ENCODE measurements at regions not wholly inside any gene's neighbourhood (a gene's known extent, or its start where the extent isn't known, plus 50 kb on each side); places are given as distances from the start of the nearest gene placed in this dataset.
"Not testable (repeated sequence)": the region's sequence is repeated elsewhere in the genome, so short reads cannot be mapped to it uniquely, and the experiment has no call there.

DNA sequence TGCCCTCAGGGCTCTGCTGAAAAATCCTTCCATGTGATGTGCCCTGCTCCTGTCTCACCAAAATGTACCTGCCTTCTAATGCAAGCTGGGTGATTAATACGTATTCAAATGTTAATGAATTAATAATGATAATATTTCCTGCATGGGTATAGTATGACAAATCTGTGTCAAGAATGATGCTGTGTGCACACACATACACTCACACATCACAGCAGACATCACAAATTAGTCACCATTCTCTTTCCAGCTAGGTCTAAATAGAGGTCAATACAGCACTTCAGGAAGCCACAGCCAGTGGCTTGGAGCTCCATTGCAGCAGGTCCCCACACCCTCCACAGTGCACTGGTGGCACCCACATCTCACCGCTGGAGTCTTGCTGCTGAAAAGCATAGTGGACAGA, 681.2 kb upstream of the NRP1 start:
- peak; percentile 6 for DNase-seq
- H3K27me3 ChIP-seq (replicated peaks; ENCODE audit: insufficient read depth), result peaks cover 13% of the 10 kb centered on the region
- no peak overlapping the region for H3K27ac ChIP-seq
- no peaks in the 10 kb centered on the region; the same call in 1 of the 2 replicates for H3K4me1 ChIP-seq (ENCODE audit: insufficient read depth)
- no peaks in the 10 kb centered on the region for H4K20me1 ChIP-seq (ENCODE audit: insufficient read depth)
- no peak for TF ChIP-seq EZH2phosphoT487 (IDR thresholded peaks at IDR 0.05; ENCODE audit: insufficient read depth, low read depth)
- no peak for TF ChIP-seq EZH2 (IDR thresholded peaks at IDR 0.05; ENCODE audit: insufficient read depth, poor library complexity, severe bottlenecking)
- 89 to 95% methylated on average over 2 of the region's 2 CpGs for WGBS, 2 experiments (ENCODE audit: low coverage in 1 of 2, low lambda C conversion rate in 2 of 2, missing lambda C conversion rate in 2 of 2)
- no peaks in the 10 kb centered on the region for H3K9me3 ChIP-seq (ENCODE audit: low read depth)
- H3K79me2 ChIP-seq (ENCODE audit: insufficient read depth), result no peaks in the 10 kb centered on the region
- no peak overlapping the region for H3K9ac ChIP-seq
- no peak overlapping the region for H3K4me3 ChIP-seq
- in situ Hi-C loops (cut with MboI), result no loop called here
- no peaks in the 10 kb centered on the region for H3K36me3 ChIP-seq (ENCODE audit: low read depth)
- no peak overlapping the region for H3K4me2 ChIP-seq (ENCODE audit: unreplicated experiment)
- H2AFZ ChIP-seq, result no peak overlapping the region
- H3K9me2 ChIP-seq (ENCODE audit: insufficient read depth), result no peaks in the 10 kb centered on the region
- H3F3A ChIP-seq (ENCODE audit: insufficient read depth), result peaks cover 4% of the 10 kb centered on the region

GRCh38 chr10:34013235-34013634, 678.8 kb upstream of the NRP1 start:
- Histone ChIP-seq H3K79me2 (ENCODE audit: insufficient read depth) (no peaks in the 10 kb centered on the region), H3K4me2 (ENCODE audit: unreplicated experiment) (no peak overlapping the region), H3K9me3 (ENCODE audit: low read depth) (no peaks in the 10 kb centered on the region), H3K27me3 (replicated peaks; ENCODE audit: insufficient read depth) (peaks cover 13% of the 10 kb centered on the region), H3K36me3 (ENCODE audit: low read depth) (no peaks in the 10 kb centered on the region), H3K4me1 (ENCODE audit: insufficient read depth) (no peaks in the 10 kb centered on the region; the same call in 1 of the 2 replicates), H3K4me3 (no peak overlapping the region), H2AFZ (no peak overlapping the region), H4K20me1 (ENCODE audit: insufficient read depth) (no peaks in the 10 kb centered on the region), H3K9me2 (ENCODE audit: insufficient read depth) (no peaks in the 10 kb centered on the region), H3K9ac (no peak overlapping the region), H3F3A (ENCODE audit: insufficient read depth) (peaks cover 9% of the 10 kb centered on the region), H3K27ac (no peak overlapping the region)
- WGBS, 2 experiments (ENCODE audit: low coverage in 1 of 2, low lambda C conversion rate in 2 of 2, missing lambda C conversion rate in 2 of 2), result 69 to 83% methylated on average over 2 of the region's 2 CpGs
- DNase-seq, result no peak
- in situ Hi-C loops (cut with MboI), result no loop called here
- no peak for TF ChIP-seq EZH2phosphoT487 (IDR thresholded peaks at IDR 0.05; ENCODE audit: insufficient read depth, low read depth)
- no peak for TF ChIP-seq EZH2 (IDR thresholded peaks at IDR 0.05; ENCODE audit: insufficient read depth, poor library complexity, severe bottlenecking)

- Histone ChIP-seq H3F3A (ENCODE audit: insufficient read depth) (peaks cover 9% of the 10 kb centered on the region), H3K9me3 (ENCODE audit: low read depth) (no peaks in the 10 kb centered on the region), H3K4me2 (ENCODE audit: unreplicated experiment) (no peak overlapping the region), H3K9me2 (ENCODE audit: insufficient read depth) (no peaks in the 10 kb centered on the region), H4K20me1 (ENCODE audit: insufficient read depth) (no peaks in the 10 kb centered on the region), H3K79me2 (ENCODE audit: insufficient read depth) (no peaks in the 10 kb centered on the region), H3K36me3 (ENCODE audit: low read depth) (no peaks in the 10 kb centered on the region), H3K4me1 (ENCODE audit: insufficient read depth) (no peaks in the 10 kb centered on the region; the same call in 1 of the 2 replicates), H2AFZ (no peak overlapping the region), H3K27ac (no peak overlapping the region), H3K9ac (no peak overlapping the region), H3K27me3 (replicated peaks; ENCODE audit: insufficient read depth) (peaks cover 13% of the 10 kb centered on the region), H3K4me3 (no peak overlapping the region)
- 92 to 93% methylated on average over 2 of the region's 2 CpGs for WGBS, 2 experiments (ENCODE audit: low coverage in 1 of 2, low lambda C conversion rate in 2 of 2, missing lambda C conversion rate in 2 of 2)
- TF ChIP-seq EZH2phosphoT487 (IDR thresholded peaks at IDR 0.05; ENCODE audit: insufficient read depth, low read depth), result 0 out of 2 replicates have a peak, but pooled peaks have one; percentile 45
- TF ChIP-seq EZH2 (IDR thresholded peaks at IDR 0.05; ENCODE audit: insufficient read depth, poor library complexity, severe bottlenecking), result no peak
- in situ Hi-C loops (cut with MboI), result no loop called here
- peak; percentile 83 for DNase-seq
These were observed 676.4 kb upstream of the NRP1 start for GRCh38 chr10:34010891-34011290.

DNA sequence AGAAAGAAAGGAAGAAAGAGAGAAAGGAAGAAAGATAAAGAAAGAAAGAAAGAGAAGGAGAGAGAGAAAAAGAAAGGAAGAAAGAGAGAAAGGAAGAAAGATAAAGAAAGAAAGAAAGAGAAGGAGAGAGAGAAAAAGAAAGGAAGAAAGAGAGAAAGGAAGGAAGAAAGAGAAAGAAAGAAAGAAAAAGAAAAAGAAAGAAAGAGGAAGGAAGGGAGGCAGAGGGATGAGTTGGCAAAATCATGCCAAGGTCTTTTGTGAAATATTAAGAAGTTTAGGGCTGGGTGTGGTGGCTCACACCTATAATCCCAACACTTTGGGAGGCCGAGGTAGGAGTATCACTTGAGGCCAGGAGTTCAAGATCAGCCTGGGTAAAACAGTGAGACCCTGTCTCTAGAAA, 675.8 kb upstream of the NRP1 start:
- H3F3A ChIP-seq (ENCODE audit: insufficient read depth); in situ Hi-C loops (cut with MboI); H3K9ac ChIP-seq: not testable (repeated sequence)

DNA sequence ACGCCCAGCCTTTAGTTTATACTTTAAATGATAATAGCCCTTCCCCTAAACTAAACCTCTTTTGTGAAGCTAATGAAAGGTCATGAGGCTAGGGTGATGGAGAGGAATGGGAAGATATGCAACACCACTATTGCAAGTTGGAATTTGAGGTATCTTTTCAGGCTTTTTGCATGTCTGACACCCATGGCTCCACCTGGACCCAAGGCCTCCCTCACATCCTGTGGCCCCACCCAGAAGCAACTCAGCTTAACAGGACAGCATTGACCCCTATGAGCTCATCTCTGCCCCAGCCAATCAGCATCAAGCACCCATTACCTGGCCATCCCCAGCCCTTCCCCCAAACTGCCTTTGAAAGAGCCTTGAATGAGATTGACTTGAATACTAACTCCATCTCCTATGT, 674.2 kb upstream of the NRP1 start:
- TF ChIP-seq EZH2 (IDR thresholded peaks at IDR 0.05; ENCODE audit: insufficient read depth, poor library complexity, severe bottlenecking), result no peak
- no peak for TF ChIP-seq EZH2phosphoT487 (IDR thresholded peaks at IDR 0.05; ENCODE audit: insufficient read depth, low read depth)
- H3K4me1 ChIP-seq (ENCODE audit: insufficient read depth), result no peaks in the 10 kb centered on the region; the same call in 1 of the 2 replicates
- H3K27me3 ChIP-seq (replicated peaks; ENCODE audit: insufficient read depth), result peaks cover 7% of the 10 kb centered on the region
- H3K27ac ChIP-seq, result no peak overlapping the region
- WGBS, 2 experiments (ENCODE audit: low coverage in 1 of 2, low lambda C conversion rate in 2 of 2, missing lambda C conversion rate in 2 of 2), result 95 to 100% methylated on average over 1 of the region's 1 CpG
- no peak overlapping the region for H3K4me2 ChIP-seq (ENCODE audit: unreplicated experiment)
- no peak for DNase-seq
- no peaks in the 10 kb centered on the region for H4K20me1 ChIP-seq (ENCODE audit: insufficient read depth)
- H3K4me3 ChIP-seq, result no peak overlapping the region
- H3K36me3 ChIP-seq (ENCODE audit: low read depth), result no peaks in the 10 kb centered on the region
- H3K9ac ChIP-seq, result no peak overlapping the region
- in situ Hi-C loops (cut with MboI), result no loop called here
- H3K9me2 ChIP-seq (ENCODE audit: insufficient read depth), result no peaks in the 10 kb centered on the region
- no peaks in the 10 kb centered on the region for H3K9me3 ChIP-seq (ENCODE audit: low read depth)
- H2AFZ ChIP-seq, result no peak overlapping the region
- H3K79me2 ChIP-seq (ENCODE audit: insufficient read depth), result no peaks in the 10 kb centered on the region
- peaks cover 9% of the 10 kb centered on the region for H3F3A ChIP-seq (ENCODE audit: insufficient read depth)

More for the DNA sequence above, 675.8 kb upstream of the NRP1 start:
- WGBS, 2 experiments (ENCODE audit: low coverage in 1 of 2, low lambda C conversion rate in 2 of 2, missing lambda C conversion rate in 2 of 2), result 79 to 90% methylated on average over 1 of the region's 1 CpG
- not testable (repeated sequence) for H2AFZ ChIP-seq; H3K9me2 ChIP-seq (ENCODE audit: insufficient read depth); DNase-seq; H3K27ac ChIP-seq; H3K9me3 ChIP-seq (ENCODE audit: low read depth); H3K4me1 ChIP-seq (ENCODE audit: insufficient read depth); H4K20me1 ChIP-seq (ENCODE audit: insufficient read depth); H3K4me3 ChIP-seq; H3K36me3 ChIP-seq (ENCODE audit: low read depth); H3K79me2 ChIP-seq (ENCODE audit: insufficient read depth); H3K4me2 ChIP-seq (ENCODE audit: unreplicated experiment)
- peaks cover 13% of the 10 kb centered on the region for H3K27me3 ChIP-seq (replicated peaks; ENCODE audit: insufficient read depth)
